ENCODE measurements at regions not wholly inside any gene's neighbourhood (a gene's known extent, or its start where the extent isn't known, plus 50 kb on each side); places are given as distances from the start of the nearest gene placed in this dataset.

DNA sequence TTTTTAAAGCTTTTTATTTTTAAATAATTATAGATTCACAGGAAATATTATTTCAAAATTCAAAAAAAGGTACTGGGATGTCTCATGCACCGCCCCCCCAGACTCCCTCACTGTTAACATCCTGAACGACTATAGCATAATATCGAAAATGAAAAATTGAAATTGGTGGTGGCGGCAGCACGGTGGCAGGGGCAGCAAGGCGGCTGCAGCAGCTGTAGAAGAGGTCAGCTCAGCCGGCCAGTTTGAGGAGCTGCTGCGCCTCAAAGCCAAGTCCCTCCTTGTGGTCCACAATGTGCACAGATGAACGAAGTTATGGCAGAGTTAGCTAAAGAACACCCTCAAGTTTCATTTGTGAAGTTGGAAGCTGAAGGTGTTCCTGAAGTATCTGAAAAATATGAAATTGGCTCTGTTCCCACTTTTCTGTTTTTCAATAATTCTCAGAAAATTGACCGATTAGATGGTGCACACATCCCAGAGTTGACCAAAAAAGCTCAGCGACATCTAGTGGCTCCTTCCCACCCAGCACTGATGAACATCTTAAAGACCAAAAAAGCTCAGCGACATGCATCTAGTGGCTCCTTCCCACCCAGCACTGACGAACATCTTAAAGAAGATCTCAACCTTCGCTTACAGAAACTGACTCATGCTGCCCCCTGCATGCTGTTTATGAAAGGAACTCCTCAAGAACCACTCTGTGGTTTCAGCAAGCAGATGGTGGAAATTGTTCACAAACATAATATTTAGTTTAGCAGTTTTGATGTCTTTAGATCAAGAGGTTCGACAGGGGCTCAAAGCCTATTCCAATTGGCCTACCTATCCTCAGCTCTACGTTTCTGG, 100.8 kb downstream of the FAM217A start:
- TF ChIP-seq, protein P1, sequence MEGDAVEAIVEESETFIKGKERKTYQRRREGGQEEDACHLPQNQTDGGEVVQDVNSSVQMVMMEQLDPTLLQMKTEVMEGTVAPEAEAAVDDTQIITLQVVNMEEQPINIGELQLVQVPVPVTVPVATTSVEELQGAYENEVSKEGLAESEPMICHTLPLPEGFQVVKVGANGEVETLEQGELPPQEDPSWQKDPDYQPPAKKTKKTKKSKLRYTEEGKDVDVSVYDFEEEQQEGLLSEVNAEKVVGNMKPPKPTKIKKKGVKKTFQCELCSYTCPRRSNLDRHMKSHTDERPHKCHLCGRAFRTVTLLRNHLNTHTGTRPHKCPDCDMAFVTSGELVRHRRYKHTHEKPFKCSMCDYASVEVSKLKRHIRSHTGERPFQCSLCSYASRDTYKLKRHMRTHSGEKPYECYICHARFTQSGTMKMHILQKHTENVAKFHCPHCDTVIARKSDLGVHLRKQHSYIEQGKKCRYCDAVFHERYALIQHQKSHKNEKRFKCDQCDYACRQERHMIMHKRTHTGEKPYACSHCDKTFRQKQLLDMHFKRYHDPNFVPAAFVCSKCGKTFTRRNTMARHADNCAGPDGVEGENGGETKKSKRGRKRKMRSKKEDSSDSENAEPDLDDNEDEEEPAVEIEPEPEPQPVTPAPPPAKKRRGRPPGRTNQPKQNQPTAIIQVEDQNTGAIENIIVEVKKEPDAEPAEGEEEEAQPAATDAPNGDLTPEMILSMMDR (optimal IDR thresholded peaks at IDR 0.05 in 1 of 3, IDR thresholded peaks at IDR 0.05 in 1 of 3, conservative IDR thresholded peaks at IDR 0.05 in 1 of 3; ENCODE audit: extremely low read depth in 1 of 3, insufficient read depth in 2 of 3, low read length in 3 of 3) = peak; percentile 54 to 64 (median 63)
- no peak for TF ChIP-seq EZH2 (IDR thresholded peaks at IDR 0.05; ENCODE audit: low read length)
